ENCODE measurements at regions not wholly inside any gene's neighbourhood (a gene's known extent, or its start where the extent isn't known, plus 50 kb on each side); places are given as distances from the start of the nearest gene placed in this dataset.

DNA sequence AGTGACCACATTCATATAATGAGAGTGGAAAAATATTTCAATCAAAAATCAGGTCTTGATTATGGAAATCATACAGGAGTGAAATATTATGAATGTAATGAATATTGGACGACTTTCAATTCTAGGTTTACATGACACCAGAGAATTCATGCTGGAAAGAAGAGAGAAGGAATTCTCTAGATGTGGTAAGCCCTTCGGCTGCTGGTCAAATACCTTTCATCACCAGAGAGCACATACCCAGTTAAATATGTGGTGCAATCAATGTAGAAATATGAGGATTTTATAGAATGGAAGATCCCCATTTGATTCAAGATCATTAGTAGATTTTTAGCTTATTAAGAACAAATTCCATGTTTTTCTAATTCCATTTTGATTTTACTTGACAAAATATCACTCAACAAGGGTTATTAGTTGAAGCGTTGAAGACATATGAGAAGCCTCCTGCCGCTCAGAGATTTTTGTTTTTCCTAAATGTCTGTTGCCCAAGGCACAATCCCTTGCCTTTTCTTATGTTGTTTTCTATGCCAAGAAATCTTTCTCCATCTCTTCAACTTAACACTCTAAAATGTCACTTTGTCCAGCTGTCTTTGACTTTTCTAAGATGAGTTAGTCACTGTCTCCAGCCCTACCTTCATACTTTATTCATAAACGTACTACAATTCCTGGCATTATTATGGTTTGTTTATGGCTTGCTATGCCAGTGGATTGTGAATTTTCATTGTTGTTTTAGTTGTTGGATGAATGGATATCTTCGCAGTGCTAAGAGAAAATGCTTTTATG, 72.8 kb upstream of the ZDHHC17 start:
- DNase-seq (ENCODE audit: low spot score in 2 of 2) = no peak
- Histone ChIP-seq H3K27ac (no peak overlapping the region), H3K4me3 (no peak overlapping the region), H3K9me3 (no peaks in the 10 kb centered on the region), H3K27me3 (no peaks in the 10 kb centered on the region), H3K4me1 (no peaks in the 10 kb centered on the region), H3K36me3 (no peaks in the 10 kb centered on the region)
- TF ChIP-seq POLR2A (IDR thresholded peaks at IDR 0.05) (no peak), POLR2AphosphoS5 (IDR thresholded peaks at IDR 0.05) (no peak)
- TF ChIP-seq, protein P1, sequence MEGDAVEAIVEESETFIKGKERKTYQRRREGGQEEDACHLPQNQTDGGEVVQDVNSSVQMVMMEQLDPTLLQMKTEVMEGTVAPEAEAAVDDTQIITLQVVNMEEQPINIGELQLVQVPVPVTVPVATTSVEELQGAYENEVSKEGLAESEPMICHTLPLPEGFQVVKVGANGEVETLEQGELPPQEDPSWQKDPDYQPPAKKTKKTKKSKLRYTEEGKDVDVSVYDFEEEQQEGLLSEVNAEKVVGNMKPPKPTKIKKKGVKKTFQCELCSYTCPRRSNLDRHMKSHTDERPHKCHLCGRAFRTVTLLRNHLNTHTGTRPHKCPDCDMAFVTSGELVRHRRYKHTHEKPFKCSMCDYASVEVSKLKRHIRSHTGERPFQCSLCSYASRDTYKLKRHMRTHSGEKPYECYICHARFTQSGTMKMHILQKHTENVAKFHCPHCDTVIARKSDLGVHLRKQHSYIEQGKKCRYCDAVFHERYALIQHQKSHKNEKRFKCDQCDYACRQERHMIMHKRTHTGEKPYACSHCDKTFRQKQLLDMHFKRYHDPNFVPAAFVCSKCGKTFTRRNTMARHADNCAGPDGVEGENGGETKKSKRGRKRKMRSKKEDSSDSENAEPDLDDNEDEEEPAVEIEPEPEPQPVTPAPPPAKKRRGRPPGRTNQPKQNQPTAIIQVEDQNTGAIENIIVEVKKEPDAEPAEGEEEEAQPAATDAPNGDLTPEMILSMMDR (IDR thresholded peaks at IDR 0.05) = no peak
- intact Hi-C loops (cut with DNase I; ENCODE audit: low total_unique reads) = no loop called here

DNA sequence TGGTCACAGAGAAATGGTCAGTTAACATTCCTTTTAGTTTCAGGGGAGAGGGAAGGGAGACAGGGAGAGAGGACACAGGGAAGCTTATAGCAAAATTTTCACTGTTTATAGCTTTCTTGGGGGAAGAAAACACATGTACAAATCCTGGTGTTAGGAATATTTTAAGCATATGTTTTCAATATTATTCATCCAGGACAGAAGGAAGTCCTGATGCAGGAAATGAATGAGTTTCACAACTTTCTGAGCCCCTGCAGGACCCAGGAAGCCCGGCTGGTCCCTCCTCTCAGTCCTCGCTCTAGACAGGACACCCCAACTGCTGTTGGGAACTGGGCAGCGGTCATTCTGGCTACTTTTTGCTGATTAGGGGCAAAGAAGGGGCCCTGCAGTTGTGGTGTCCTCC, 71.1 kb upstream of the ZDHHC17 start:
- DNase-seq (ENCODE audit: low spot score in 2 of 2) = no peak
- Histone ChIP-seq H3K9me3 (no peaks in the 10 kb centered on the region), H3K4me1 (no peaks in the 10 kb centered on the region), H3K27ac (no peak overlapping the region), H3K36me3 (no peaks in the 10 kb centered on the region), H3K4me3 (no peak overlapping the region), H3K27me3 (no peaks in the 10 kb centered on the region)
- TF ChIP-seq POLR2AphosphoS5 (IDR thresholded peaks at IDR 0.05) = no peak
- TF ChIP-seq POLR2A (IDR thresholded peaks at IDR 0.05) = no peak
- TF ChIP-seq, protein P1 (IDR thresholded peaks at IDR 0.05) = no peak
- intact Hi-C loops (cut with DNase I; ENCODE audit: low total_unique reads) = no loop called here

DNA sequence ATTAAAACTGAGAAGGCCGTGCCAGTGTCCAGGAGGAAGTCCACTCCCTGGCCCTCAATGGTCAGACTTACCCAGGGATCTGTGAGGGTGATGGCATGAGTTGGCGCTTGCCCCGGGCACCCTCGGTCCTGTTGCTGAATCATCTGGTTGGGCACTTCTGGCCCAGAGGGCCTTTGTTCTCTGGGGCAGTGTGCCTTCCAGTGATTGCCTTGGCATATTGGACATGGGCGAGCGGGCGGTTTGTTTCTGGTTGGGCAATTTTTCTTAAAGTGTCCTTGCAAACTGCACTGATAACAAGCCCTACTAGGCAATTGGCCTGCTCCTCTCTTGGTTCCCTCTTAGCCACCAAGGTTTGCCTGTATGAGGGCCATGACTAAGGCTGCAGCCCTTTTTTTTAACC, 69.5 kb upstream of the ZDHHC17 start:
- Histone ChIP-seq H3K36me3 (no peaks in the 10 kb centered on the region), H3K27me3 (no peaks in the 10 kb centered on the region), H3K4me3 (no peak overlapping the region), H3K4me1 (no peaks in the 10 kb centered on the region), H3K27ac (no peak overlapping the region), H3K9me3 (no peaks in the 10 kb centered on the region)
- TF ChIP-seq, protein P1 (IDR thresholded peaks at IDR 0.05) = no peak
- TF ChIP-seq POLR2A (IDR thresholded peaks at IDR 0.05) (no peak), POLR2AphosphoS5 (IDR thresholded peaks at IDR 0.05) (no peak)
- intact Hi-C loops (cut with DNase I; ENCODE audit: low total_unique reads) = no loop called here
- DNase-seq (ENCODE audit: low spot score in 2 of 2) = no peak

DNA sequence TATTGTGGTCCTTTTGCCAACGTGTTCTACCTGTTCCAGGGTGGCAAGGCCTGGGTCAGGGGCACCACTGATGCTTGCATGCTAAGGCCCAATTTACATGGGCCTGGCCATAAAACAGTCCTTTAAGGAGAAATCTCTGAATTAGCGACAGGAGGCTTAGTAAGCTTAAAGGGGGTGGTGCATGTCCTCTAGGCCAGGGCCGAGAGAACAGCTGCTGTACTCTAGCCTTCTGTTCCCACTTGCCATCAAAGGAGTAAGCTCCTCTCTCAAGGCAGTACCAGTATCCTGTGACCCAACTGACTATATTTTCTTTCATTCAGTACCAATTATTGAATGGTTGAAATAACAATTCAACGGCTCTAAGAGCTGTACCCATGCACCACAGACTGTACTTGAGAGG, 67.7 kb upstream of the ZDHHC17 start:
- H3K4me3 ChIP-seq = no peak overlapping the region
- TF ChIP-seq POLR2AphosphoS5 (IDR thresholded peaks at IDR 0.05) (no peak), POLR2A (IDR thresholded peaks at IDR 0.05) (no peak)
- no peak overlapping the region for H3K27ac ChIP-seq
- no peaks in the 10 kb centered on the region for H3K36me3 ChIP-seq
- intact Hi-C loops (cut with DNase I; ENCODE audit: low total_unique reads) = no loop called here
- H3K27me3 ChIP-seq = no peaks in the 10 kb centered on the region
- H3K9me3 ChIP-seq = no peaks in the 10 kb centered on the region
- no peaks in the 10 kb centered on the region for H3K4me1 ChIP-seq
- no peak for DNase-seq (ENCODE audit: low spot score in 2 of 2)

DNA sequence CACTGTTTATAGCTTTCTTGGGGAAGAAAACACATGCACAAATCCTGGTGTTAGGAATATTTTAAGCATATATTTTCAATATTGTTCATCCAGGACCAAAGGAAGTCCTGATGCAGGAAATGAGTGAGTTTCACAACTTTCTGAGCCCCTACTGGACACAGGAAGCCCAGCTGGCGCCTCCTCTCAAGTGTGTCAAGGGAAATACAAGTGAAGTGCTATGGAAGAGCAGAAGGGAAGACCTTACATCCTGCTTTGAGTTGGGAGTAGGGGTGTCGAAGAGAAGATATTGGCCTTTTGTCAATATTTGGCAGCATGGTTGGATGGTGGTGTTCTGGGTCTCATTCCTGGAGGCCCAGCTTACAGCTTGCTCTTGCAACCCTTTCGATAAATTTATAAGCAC, 66.1 kb upstream of the ZDHHC17 start:
- DNase-seq (ENCODE audit: low spot score in 2 of 2) = no peak
- Histone ChIP-seq H3K27me3 (no peaks in the 10 kb centered on the region), H3K4me3 (no peak overlapping the region), H3K27ac (no peak overlapping the region), H3K9me3 (no peaks in the 10 kb centered on the region), H3K36me3 (no peaks in the 10 kb centered on the region), H3K4me1 (no peaks in the 10 kb centered on the region)
- TF ChIP-seq POLR2A (IDR thresholded peaks at IDR 0.05) (no peak), POLR2AphosphoS5 (IDR thresholded peaks at IDR 0.05) (no peak)
- TF ChIP-seq, protein P1 (IDR thresholded peaks at IDR 0.05) = no peak
- intact Hi-C loops (cut with DNase I; ENCODE audit: low total_unique reads) = no loop called here
